ENCODE measurements at regions not wholly inside any gene's neighbourhood (a gene's known extent, or its start where the extent isn't known, plus 50 kb on each side); places are given as distances from the start of the nearest gene placed in this dataset.

DNA sequence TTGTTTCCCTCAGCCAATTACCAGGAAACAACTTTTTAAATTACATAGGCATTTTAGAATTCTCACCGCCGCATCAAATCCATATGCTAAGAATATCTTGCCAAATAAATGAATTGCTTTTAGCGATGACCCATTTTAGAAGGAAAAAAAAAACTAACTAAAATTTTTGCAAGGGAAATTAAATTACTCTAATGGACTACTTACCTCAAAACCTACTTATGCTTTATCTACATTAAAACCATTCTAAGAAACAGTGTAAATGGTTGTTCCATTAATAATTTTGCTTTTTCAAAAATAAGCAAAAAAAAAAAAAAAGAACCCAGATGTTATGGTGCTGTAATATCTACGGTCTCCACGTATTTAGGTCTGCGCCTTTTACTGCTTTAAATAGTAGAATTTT is 73.5 kb upstream of the CCDC150 start:
- no peak for DNase-seq

DNA sequence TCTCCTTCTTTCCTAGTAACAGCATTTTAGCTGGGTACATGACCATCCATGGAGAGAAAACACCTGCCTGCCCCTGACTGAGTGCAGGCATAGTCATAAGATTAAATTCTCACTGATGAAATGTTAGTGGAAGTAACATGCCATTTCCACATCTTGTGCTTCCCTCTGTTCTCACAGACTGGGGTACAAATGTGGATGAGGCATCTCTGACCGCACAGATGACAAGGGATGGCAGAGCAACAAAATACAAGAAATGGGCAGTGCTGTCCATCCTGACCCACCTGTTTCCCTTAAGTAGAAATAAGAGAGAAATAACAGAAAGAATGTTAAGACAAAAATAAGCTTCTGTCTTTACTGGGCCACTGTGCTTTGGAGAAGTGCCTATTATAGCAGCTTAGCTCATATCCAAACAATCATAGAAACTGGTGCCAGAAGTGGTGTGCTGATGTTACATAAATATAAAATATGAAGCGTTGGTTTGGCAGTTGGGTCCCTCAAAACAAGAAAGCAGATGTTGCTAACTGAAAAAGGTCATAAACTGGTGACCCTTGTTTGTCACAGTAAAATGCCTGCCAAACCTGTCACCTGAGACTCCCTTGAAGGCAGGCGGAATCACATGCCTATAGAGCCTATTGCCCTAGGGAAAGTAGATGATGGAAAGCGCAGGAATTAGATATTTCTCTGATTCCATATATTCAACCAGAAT is 72.4 kb upstream of the CCDC150 start:
- DNase-seq = peak in 1 of 56 donors; percentile 26

DNA sequence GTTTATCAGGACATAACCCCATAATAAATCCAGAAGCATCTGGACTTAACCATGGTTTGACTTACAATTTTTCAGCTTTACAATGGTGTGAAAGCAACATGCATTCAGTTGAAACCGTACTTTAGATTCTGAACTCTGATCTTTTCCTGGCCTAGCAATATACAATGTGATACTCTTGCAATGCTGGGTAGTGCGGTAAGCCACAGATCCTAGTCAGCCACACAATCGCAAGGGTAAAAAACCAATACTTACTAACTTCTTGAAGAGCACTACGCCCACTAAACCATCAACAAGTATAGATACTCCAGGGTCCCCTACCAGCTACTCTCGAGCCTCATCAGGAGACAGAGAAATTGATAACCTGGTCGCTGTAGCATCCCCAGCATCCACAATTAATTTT is 71.0 kb upstream of the CCDC150 start:
- DNase-seq = no peak

DNA sequence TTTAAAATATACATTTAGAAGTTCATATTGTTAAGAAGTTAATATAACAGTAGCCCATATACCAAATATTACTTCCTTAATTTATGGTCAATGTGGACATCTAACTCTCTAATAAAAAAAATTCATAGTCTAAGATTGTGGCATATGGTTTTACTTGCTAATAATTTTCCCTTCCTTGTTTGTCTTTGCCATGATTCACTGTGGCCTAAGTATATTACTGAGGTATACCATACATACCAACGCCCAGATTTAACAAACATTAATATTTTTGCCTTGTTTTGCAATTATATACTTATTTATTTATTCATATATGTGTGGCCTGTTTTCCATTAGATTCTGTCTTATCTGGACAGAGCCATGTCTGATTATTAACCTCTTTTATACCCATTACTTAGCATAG is 54.6 kb upstream of the CCDC150 start:
- no peak for DNase-seq

DNA sequence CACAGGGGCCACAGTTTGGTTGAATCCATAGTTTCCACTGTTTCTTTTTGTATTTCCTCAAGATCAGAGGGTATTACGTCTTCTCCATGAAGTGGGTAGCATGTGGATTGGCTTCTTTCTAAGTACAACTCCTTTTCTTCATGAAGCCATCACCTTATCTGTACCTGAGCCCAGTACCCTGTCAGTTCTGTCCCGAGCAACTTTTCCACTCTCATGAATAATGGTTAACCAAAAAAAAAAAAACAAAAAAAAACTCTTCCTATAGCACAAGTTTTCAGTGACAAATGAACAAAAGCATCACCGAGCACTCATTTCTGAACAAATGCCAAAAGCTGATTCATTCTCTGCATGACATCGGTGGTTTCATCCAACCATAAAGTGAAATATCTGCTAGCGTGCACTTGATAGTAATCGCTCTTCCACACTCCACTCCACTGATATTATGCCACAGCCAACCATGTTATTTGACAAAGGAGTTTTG is 53.0 kb upstream of the CCDC150 start:
- DNase-seq = peak in 9 of 56 donors; percentile 5 to 55 (median 26)

DNA sequence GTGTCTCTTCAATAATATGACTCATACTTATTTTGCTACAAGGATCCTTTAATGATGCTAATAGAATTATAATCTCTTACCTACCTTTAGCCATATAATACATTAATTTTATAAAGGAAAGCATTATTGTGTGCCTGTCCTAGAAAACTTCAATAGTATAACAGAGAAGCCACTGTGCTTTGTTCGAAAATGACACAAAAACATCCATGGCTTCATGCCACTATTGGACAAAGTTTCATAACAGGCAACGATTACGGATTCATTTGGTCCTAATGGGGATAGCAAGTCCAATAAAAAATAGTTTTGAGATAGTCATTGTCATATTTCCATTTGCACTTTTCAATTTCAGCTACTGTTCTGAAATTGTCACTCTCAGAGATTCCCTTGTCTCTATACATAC is 52.5 kb upstream of the CCDC150 start:
- peak in 4 of 56 donors; percentile 15 to 47 (median 19) for DNase-seq

DNA sequence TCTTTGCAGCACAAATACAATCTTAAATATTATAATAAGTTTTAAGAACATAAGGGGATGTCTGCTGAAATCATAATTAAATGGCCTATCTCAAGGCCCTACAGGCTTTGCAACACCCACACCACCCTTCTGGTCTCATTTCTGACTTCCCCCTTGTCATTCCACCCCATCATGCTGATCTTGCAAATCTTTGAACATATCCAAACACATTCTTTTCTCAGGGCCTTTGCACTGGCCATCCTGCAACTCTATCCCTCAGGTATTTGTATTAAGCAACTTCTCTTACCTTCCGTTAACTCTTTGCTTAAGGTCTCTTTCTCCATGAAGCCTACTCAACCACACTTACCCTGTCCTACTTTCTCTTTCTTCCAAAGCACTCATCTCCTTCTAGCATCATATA is 51.8 kb upstream of the CCDC150 start:
- DNase-seq = no peak

DNA sequence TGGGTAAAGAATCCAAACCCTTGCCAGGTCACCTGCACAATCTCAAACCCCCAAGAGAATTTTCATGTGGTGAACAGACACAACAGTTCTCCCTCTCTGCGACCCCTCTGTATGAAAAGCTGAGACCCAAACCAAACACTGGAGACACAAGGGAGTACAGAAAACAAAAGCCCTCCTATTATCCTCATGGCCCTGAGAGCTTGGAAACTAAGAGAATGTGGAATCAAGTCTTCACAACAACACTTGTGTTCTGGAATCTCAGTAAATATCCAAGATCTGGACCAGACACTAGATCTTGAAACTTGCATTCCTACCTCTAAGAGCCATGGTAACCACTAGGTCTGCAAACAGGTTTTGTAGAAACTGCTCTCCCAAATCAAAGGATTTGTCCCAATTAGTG is 50.1 kb upstream of the CCDC150 start:
- no peak for DNase-seq
